22Rv1 (cell line): ENCODE measurements at regions not wholly inside any gene's neighbourhood (a gene's known extent, or its start where the extent isn't known, plus 50 kb on each side); places are given as distances from the start of the nearest gene placed in this dataset.

Experiments used
- CTCF ChIP-seq: fragments of 450-650 bp; IDR thresholded peaks from 2 replicates; pipeline ENCODE4 v1.5.1; 2017; ENCODE audit warnings: mild to moderate bottlenecking
- ZFX ChIP-seq: fragments of 450-650 bp; IDR thresholded peaks from 2 replicates; pipeline ENCODE4 v1.6.1; 2017; ENCODE audit warnings: antibody characterized with exemption, borderline replicate concordance

DNA sequence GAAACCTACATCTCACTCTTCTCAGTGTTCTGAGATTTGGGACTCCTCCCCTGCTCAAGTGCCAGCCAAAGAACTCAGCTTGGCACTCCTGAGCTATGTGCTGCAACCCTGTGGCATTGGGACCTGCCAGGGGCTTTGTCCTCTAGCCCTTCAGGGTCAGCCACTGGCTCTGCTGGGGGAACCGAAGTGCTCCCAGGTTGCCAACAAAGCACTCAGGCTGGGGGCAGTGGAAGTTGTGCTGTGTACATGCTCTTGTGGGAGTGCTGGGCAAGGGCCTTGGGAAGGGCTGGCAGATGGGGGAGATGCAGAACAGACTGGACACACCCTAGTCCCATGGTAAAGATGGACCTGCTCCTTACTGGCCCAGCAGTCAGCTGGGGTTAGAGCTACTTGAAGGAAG is 498.6 kb downstream of the CAAP1 start:
- TF ChIP-seq CTCF (no peak), ZFX (no peak)
